HG03159 (cell line): ENCODE measurements at regions not wholly inside any gene's neighbourhood (a gene's known extent, or its start where the extent isn't known, plus 50 kb on each side); places are given as distances from the start of the nearest gene placed in this dataset.
"Not testable (repeated sequence)": the region's sequence is repeated elsewhere in the genome, so short reads cannot be mapped to it uniquely, and the experiment has no call there.

Source experiments
- ATAC-seq: cut with Tn5 transposase; IDR thresholded peaks from one replicate; pipeline ENCODE4 v1.9.1; 2021; ENCODE audit warnings: mild to moderate bottlenecking, moderate library complexity; ENCODE audit not compliant: unreplicated experiment

GRCh38 chr2:226299771-226300170, 499.8 kb downstream of the IRS1 start:
- no peak for ATAC-seq

DNA sequence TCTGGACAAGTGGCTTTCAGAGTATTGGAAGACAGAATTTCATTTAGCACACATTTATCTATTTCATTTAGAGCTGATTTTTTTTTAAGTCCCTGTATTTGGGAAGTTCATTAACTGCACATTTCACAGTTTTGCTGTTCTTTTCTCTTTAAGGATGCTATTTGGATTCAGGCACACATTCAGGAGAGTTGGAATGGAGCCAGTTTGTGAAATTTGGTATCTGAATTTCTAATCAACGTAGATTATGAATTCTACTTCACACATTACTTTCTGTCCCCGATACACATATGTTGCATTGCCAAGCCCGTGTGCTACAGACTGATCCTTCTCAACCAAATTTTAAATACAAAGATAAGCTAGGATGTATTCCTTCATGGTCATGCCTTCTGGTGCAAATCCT, 503.9 kb downstream of the IRS1 start:
- no peak for ATAC-seq

- ATAC-seq: no peak
These were observed 504.5 kb downstream of the IRS1 start for GRCh38 chr2:226295123-226295522.

DNA sequence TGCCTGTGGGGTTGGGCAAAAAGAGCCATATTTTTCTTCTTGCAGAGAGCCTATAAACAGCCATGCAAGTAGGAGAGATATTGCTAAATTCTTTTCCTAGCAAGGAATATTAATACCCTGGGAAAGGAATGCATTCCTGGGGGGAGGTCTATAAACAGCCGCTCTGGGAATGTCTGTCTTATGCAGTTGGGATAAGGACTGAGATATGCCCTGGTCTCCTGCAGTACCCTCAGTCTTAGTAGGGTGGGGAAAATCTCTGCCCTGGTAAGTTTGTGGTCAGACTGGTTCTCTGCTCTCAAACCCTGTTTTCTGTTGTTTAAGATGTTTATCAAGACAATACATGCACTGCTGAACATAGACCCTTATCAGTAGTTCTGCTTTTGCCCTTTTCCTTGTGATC, 508.3 kb downstream of the IRS1 start:
- ATAC-seq: not testable (repeated sequence)

DNA sequence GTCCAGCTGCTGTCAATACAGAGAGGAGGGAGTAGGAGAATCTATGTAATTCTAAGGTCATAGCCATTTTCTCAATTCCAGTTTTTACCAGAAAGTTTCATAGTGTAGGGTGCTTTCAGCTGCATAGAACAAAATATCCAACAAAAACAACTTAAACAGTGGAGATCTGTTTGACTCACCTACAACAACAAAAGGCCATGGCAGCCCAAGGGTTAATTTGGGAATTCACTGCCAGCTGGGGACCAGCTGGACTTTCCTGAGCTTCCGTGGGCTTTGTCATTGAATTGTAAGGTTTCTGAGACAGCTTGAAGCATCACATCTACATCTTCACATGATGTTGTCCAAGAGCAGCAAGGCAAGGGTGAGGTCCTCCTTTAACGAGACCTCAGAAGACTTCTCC, 512.7 kb downstream of the IRS1 start:
- ATAC-seq: no peak

DNA sequence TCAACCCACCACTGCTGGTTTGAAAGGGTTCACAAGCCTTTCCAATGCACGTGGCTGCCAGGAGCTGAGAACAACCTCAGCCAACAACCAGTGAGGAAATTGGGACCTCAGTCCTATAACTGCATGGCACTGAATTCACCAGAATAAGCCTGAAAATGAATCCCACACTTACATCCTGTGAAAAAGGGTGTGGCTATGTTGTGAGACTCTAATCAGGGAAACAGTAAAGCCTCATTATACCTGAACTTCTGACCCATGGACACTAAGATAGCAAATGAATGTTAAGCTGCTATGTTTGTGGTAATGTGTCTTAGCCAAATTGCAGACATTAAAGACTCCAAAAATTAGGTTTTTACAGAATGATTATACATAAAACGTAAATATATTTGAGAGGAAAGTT, 515.8 kb downstream of the IRS1 start:
- no peak for ATAC-seq

DNA sequence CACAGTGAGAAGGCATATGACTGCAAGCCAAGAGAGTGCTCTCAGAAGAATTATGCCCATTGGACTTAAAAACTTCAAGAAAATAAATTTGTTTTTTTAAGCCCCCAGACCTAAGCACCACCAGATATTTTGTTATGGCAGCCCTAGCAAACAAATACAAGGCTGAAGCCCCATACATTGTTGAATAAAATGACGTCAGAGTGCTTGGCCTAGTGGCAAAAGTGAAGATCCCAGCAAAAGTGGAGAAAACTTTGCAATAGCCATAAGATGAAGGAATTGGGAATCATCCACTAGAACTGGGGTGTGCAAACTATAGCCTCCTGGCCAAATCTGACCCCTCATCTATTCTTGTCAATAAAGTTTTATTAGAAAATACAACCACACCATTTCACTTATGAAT, 517.5 kb downstream of the IRS1 start:
- no peak for ATAC-seq

- not testable (repeated sequence) for ATAC-seq
These were observed 519.5 kb downstream of the IRS1 start for GRCh38 chr2:226280136-226280535.

DNA sequence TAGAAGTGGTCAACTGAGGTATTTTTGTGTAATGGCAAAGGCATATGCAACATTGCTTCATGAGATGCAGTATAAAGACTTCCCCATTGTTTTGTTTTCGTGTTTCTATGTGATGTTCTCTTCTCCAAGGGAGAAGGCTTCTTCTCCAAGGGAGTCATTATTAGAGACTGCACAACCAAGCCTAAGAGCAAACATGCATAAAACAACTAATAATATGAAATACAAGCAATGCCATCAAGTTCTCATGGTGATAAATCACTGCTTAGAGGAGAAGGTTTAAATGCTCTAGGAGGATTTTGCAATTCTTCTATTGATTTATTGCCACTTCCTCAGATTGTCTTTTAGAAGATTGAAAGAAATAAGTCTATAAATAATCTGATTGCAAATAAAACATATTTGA, 524.4 kb downstream of the IRS1 start:
- ATAC-seq: no peak

DNA sequence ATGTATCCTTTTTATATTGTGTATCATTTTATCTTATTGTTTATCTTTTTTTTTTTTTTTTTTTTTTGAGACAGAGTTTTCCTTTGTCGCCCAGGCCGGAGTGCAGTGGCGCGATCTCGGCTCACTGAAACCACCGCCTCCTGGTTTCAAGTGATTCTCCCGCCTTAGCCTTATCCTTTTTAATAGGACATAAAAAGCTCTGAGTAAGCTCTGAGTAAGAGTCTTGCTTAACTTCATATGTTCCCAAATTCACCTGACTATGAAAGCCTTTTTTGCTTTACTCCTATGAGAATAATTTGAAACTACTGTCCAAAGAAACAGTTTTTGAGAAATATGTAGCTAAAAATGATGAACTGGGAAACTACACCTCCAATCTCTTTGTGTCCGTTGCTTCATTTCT, 525.5 kb downstream of the IRS1 start:
- ATAC-seq: no peak

DNA sequence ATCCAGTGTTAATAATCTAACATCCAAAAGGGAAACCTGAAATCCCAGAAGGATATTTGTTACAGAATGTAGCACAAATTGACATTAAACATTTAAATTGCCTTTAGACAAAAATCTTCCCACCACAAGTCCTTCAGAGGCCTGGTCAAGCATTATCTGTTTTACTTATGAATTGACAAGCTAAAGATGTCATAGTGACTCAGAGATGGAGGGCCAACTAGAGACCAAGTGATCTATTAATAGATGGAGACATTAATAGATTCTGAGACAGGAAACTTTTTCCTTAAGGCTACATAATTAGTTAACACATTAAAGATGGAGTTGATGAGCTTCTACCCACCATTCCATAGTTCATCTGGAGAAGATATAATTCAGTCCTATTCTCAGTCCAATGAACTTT, 526.2 kb downstream of the IRS1 start:
- ATAC-seq: no peak

DNA sequence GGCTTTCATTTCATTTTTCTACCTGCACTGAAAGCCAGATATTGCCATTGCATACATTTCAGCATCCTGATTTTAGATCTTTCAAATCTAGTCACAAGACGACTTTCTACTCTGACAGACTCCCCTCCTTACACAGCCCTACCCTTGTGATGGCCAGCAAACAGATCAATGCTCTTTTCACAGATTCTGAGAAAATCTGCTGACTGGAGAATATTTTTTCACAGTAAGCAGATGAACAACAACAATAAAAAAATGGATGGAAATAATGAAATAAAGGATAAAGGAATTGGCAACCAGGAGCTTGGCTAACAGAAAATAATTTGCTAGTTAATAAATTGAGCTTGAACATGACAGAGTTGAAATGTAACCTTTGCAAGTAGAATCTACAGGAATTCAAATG, 527.2 kb downstream of the IRS1 start:
- no peak for ATAC-seq

DNA sequence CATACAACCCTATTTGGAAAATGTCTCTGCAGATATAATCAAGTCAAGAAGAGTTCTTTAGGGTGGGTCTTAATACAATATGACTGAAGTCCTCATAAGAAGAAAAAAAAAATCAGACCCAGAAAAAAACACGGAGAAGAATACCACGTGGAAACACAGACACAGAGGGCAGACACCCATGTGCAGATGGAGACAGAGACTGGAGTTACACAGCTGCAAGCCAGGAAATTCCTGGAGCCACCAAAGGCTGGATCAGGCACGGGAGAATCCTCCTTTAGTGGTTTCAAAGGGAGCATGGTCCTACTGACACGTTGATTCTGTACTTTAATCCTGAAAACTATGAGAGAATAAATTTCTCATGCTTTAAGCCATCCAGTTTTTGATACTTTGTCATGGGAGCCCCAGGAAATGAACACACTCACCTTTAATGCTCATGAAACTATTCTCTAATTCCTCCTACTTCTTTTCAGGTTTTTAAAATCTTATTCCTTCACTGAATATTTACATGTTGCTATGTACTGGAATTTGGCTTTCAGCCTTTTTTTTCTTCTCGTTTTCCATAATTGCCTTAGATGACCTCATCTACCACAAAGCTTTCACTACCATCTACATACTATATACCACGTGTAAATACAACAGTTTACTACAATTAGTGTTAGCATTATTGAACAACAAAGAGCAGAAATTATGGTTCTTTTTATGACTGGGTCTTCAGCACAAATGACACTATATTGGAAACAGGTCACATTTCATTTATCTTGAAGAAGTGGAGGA, 529.1 kb downstream of the IRS1 start:
- ATAC-seq: no peak

- ATAC-seq: no peak
These were observed 531.9 kb downstream of the IRS1 start for GRCh38 chr2:226267516-226268289.

DNA sequence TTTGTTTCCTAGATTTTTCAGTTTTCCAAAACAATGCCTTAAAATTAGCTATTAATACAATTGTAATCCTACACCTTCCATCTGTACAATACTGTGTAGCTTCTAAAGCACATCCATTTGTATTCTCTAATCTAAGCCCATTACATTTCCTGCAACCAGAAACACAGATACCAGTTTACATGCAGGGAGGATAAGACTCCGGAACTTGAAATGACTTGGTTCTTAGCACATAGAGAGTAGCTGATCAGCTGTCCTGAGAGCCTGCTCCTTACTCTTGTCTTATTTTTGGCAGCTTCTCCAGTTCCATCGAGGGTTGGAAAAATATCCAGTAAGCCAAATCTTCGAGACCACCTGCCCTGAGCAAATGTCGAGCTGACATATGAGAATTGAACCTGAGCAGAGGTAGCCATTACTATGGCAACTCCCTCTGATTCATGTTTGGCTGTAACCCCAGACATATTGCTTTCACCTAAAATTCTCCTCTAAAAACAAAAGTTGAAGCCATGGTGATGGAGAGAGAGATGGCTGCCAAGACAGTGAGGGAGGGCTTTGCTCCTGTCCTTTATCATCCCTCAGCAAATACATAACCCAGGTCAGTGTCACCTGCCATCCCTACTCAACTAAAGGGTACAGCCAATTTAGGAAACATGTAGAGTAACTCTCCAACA, 542.8 kb downstream of the IRS1 start:
- no peak for ATAC-seq

DNA sequence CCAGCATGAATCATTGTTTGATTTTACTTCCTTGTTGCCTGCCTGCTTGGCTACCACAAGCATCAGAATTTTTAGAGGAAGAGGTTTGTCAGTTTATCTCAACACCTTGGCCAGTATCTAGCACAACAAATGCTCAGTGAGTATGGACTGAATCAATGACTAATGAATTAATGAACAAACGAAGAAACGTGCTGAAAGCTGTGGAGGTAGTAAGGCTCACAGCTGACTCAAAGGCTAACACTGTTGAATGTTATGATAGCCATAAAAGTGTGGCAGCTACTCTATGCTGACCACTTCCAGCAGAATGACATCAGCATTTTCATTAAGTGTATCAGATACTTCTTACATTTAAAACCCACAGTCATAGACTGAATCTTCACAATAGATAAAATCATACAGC, 543.4 kb downstream of the IRS1 start:
- no peak for ATAC-seq

DNA sequence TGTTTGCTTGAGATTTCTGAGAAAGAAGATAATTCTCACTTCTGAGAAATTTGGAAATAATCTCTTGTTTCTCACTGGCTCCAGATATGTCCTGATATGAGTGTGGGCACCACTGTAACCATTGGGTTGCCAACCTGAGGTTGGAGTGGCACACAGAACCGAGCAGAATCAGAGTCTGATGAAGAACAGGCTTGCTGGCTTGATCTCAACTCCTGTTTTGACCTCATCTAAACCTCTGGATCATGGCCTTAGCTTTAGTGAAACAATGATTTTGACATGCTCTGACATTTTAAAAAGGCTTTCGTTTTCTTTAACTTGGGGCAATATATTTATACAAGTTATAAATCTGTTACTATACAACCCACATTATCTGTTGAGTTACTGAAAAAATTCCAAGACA, 548.0 kb downstream of the IRS1 start:
- ATAC-seq: no peak

GRCh38 chr2:226247289-226248275, 552.0 kb downstream of the IRS1 start:
- no peak for ATAC-seq

GRCh38 chr2:226234187-226234586, 565.4 kb downstream of the IRS1 start:
- ATAC-seq: no peak

GRCh38 chr2:226233388-226233787, 566.2 kb downstream of the IRS1 start:
- ATAC-seq: no peak

GRCh38 chr2:226228080-226228479, 571.5 kb downstream of the IRS1 start:
- ATAC-seq: no peak
